Gastroesophageal sphincter (tissue), 4 donors: ENCODE measurements at regions not wholly inside any gene's neighbourhood (a gene's known extent, or its start where the extent isn't known, plus 50 kb on each side); places are given as distances from the start of the nearest gene placed in this dataset.

Experiments
- ATAC-seq: fragments of 150-250 bp; one replicate; pipeline ENCODE4 v1.9.1; 2016; ENCODE audit warnings: mild to moderate bottlenecking, moderate library complexity
- H3K27ac ChIP-seq, 4 donors: fragments of 200-600 bp; sonication (generic) in 3 of 4; 1 replicate in 3 of 4; 2 replicates in 1 of 4; pipeline ENCODE4 v1.5.1; 2016 to 2019
- H3K27me3 ChIP-seq: fragments of 200-600 bp; sonication (generic); one replicate; pipeline ENCODE4 v1.5.1; 2019
- H3K36me3 ChIP-seq, 2 donors: fragments of 200-600 bp; sonication (generic); one replicate each; pipeline ENCODE4 v1.5.1; 2019; ENCODE audit warnings: control low read depth in 1 of 2
- H3K4me1 ChIP-seq, 3 donors: fragments of 200-600 bp; sonication (generic); 1 replicate in 2 of 3; 2 replicates in 1 of 3; pipeline ENCODE4 v1.5.1; 2016 to 2019; ENCODE audit warnings: control low read depth in 2 of 3
- H3K4me3 ChIP-seq, 2 donors: fragments of 200-600 bp; sonication (generic); one replicate each; pipeline ENCODE4 v1.5.1; 2019; ENCODE audit warnings: mild to moderate bottlenecking in 1 of 2, moderate library complexity in 1 of 2
- H3K9me3 ChIP-seq, 3 donors: fragments of 200-600 bp; sonication (generic); one replicate each; pipeline ENCODE4 v1.5.1; 2017 to 2019; ENCODE audit warnings: control low read depth in 2 of 3
- EP300 ChIP-seq: sonication (generic); formaldehyde crosslinking; IDR thresholded peaks from one replicate; pipeline ENCODE4 v1.6.1; 2017; ENCODE audit warnings: antibody characterized with exemption, mild to moderate bottlenecking
- POLR2A ChIP-seq, 2 donors: fragments of 450-650 bp; IDR thresholded peaks; one replicate each; pipeline ENCODE4 v1.6.1; 2017; ENCODE audit warnings: antibody characterized with exemption in 2 of 2, mild to moderate bottlenecking in 2 of 2, moderate library complexity in 1 of 2
- POLR2AphosphoS5 ChIP-seq: sonication (generic); formaldehyde crosslinking; IDR thresholded peaks from one replicate; pipeline ENCODE4 v1.6.1; 2017; ENCODE audit warnings: antibody characterized with exemption
- WGBS, 2 donors: methylation state at CpG; one replicate each; pipeline ENCODE4 v1.1.5; 2018; ENCODE audit warnings: low coverage in 1 of 2; 5-methylcytosine and 5-hydroxymethylcytosine counted together
- TF ChIP-seq, protein P1 (sequence below), 4 experiments: fragments of 200-600 bp in 2 of 4; fragments of 450-650 bp in 2 of 4; sonication (generic) in 1 of 4; IDR thresholded peaks; one replicate each; pipeline ENCODE4 v1.5.1; 2017 to 2019; ENCODE audit warnings: antibody characterized with exemption in 4 of 4, mild to moderate bottlenecking in 2 of 4, moderate library complexity in 2 of 4

DNA sequence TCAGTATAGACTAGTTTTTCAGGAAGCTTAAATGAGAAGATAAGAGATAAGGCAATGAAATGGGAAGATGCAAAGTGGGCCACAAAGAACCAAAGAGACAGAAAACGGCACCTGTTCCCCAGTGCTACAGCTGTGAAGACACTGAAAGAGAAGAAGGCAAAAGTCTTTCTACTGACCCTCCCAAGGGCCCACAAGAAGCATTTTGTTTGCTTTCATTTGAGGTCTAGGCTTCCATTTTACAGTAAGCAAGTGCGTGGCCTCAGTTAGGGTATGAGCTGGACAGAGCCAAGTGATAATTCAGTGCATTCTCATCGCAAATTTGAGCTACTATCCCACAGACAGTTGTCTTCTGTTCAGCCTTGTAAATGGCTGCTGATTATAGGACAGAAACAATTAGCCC lies 53.4 kb upstream of the STK17B start:
- TF ChIP-seq, protein P1, sequence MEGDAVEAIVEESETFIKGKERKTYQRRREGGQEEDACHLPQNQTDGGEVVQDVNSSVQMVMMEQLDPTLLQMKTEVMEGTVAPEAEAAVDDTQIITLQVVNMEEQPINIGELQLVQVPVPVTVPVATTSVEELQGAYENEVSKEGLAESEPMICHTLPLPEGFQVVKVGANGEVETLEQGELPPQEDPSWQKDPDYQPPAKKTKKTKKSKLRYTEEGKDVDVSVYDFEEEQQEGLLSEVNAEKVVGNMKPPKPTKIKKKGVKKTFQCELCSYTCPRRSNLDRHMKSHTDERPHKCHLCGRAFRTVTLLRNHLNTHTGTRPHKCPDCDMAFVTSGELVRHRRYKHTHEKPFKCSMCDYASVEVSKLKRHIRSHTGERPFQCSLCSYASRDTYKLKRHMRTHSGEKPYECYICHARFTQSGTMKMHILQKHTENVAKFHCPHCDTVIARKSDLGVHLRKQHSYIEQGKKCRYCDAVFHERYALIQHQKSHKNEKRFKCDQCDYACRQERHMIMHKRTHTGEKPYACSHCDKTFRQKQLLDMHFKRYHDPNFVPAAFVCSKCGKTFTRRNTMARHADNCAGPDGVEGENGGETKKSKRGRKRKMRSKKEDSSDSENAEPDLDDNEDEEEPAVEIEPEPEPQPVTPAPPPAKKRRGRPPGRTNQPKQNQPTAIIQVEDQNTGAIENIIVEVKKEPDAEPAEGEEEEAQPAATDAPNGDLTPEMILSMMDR (IDR thresholded peaks at IDR 0.05), result no peak
- TF ChIP-seq POLR2A (IDR thresholded peaks at IDR 0.05), result no peak
- TF ChIP-seq POLR2AphosphoS5, result no peak
- no peak for TF ChIP-seq EP300

DNA sequence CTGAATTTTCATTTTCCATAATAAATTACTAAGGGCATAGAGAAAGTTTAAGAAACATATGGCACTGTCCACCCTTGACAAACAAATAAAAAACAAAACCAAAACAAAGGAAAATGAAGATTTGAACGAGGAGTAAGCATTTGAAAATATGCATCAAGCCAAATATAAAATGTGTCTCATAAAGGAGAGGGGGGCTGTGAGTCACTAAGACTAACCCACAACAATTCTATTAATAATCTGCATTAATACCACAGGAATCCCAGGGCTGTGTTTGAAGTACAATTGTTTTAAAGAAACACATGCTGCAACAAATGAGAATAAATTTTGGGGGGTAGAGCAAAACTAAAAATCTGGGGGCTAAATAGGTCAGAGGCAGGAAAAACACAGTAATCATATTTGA lies 53.8 kb upstream of the STK17B start:
- Histone ChIP-seq H3K4me1 (no peaks in the 10 kb centered on the region), H3K27me3 (no peaks in the 10 kb centered on the region), H3K9me3 (no peaks in the 10 kb centered on the region), H3K27ac (no peak overlapping the region), H3K4me3 (no peak overlapping the region), H3K36me3 (no peaks in the 10 kb centered on the region)
- WGBS, 2 donors, result 20 to 29% methylated on average over 1 of the region's 1 CpG
- TF ChIP-seq POLR2A (IDR thresholded peaks at IDR 0.05) (no peak), EP300 (no peak), POLR2AphosphoS5 (no peak)
- TF ChIP-seq, protein P1 (IDR thresholded peaks at IDR 0.05), result no peak
- ATAC-seq, result no peak

More for the DNA sequence above, 53.4 kb upstream of the STK17B start:
- H3K9me3 ChIP-seq, result no peaks in the 10 kb centered on the region
- no peak for ATAC-seq
- WGBS, 2 donors, result 50 to 81% methylated on average over 1 to 3 of the region's 3 CpGs
- no peaks in the 10 kb centered on the region for H3K36me3 ChIP-seq
- H3K4me3 ChIP-seq, result no peak overlapping the region
- no peaks in the 10 kb centered on the region for H3K27me3 ChIP-seq
- H3K4me1 ChIP-seq, result no peaks in the 10 kb centered on the region
- no peak overlapping the region for H3K27ac ChIP-seq

DNA sequence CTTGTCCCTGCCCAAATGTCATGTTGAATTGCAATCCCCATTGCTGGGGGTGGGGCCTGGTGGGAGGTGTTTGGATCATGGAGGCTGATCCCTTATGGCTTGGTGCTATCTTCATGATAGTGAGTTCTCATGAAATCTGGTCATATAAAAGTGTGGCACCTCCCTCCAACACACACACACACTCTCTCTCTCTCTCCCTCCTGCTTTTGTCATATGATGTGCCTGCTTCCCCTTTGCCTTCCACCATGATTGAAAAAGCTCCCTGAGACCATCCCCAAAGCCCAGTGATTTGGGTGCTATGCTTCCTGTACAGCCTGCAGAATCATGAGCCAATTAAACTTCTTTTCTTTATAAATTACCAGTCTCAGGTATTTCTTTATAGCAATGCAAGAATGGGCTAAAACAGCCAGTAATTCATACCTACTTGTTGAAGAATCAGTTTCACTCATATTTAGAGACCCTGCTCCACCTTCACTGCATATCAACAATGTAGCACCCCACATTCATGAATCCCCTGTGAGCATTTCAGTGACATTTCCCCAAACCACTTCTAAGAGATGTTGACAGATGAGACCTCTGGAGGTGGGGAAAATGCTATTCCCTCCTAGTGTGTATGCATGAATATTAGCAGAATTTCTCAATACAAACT lies 54.8 kb upstream of the STK17B start:
- TF ChIP-seq POLR2AphosphoS5, result no peak
- no peak for TF ChIP-seq EP300
- no peak for TF ChIP-seq POLR2A (IDR thresholded peaks at IDR 0.05)
- Histone ChIP-seq H3K36me3 (no peaks in the 10 kb centered on the region), H3K4me1 (no peaks in the 10 kb centered on the region), H3K4me3 (no peak overlapping the region), H3K27me3 (no peaks in the 10 kb centered on the region), H3K27ac (no peak overlapping the region), H3K9me3 (no peaks in the 10 kb centered on the region)
- no peak for ATAC-seq

DNA sequence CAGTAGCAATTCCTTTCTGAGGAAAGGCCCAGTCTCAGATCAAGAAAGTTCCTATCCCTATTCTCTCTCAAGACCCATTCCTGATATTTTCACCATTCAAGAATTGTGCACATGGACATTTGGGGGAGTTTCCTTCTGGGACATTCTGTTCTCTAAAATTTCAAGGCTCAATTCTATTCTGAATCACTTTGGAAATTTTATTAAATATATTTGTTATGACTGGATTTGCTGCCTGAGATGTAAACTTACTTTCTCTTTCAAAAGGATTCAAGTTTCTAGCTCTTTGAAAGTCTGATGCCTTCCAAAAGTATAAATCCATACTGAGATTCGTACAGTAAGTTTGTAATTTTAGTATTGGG lies 55.3 kb upstream of the STK17B start:
- Histone ChIP-seq H3K27me3 (no peaks in the 10 kb centered on the region), H3K4me1 (no peaks in the 10 kb centered on the region), H3K9me3 (no peaks in the 10 kb centered on the region), H3K27ac (no peak overlapping the region), H3K4me3 (no peak overlapping the region), H3K36me3 (no peaks in the 10 kb centered on the region)
- TF ChIP-seq, protein P1 (IDR thresholded peaks at IDR 0.05), result no peak
- TF ChIP-seq POLR2A (IDR thresholded peaks at IDR 0.05) (no peak), POLR2AphosphoS5 (no peak), EP300 (no peak)
- WGBS, 2 donors, result 84 to 100% methylated on average over 1 of the region's 1 CpG
- ATAC-seq, result no peak

DNA sequence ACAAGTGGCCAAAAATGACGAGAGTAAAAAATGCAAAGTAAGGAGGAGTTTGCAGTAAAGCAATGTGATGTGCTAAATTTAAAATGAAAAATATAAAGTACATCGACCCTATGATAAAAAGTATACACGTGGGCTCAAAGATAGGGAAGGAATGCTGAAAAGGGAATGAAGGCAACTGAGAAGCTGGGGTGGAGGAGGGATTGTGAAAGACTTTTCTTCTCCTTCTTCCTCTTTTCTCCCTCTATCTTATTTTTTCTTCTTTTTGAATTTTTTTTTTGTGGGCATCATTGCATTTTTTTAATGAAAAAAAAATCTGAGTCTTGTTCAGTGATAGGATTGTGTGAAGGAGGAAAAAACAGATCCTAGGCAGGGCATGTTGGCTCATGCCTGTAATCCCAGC lies 57.6 kb upstream of the STK17B start:
- Histone ChIP-seq H3K4me3 (no peak overlapping the region), H3K36me3 (no peaks in the 10 kb centered on the region), H3K4me1 (peaks cover 0 to 16% (median 6%) of the 10 kb centered on the region in 3 donors), H3K9me3 (no peaks in the 10 kb centered on the region), H3K27me3 (no peaks in the 10 kb centered on the region), H3K27ac (no peak overlapping the region)
- ATAC-seq, result no peak
- 32 to 52% methylated on average over 3 of the region's 3 CpGs for WGBS, 2 donors
- TF ChIP-seq EP300, result no peak
- no peak for TF ChIP-seq POLR2AphosphoS5
- TF ChIP-seq POLR2A (IDR thresholded peaks at IDR 0.05), result no peak
- TF ChIP-seq, protein P1 (IDR thresholded peaks at IDR 0.05), result no peak
